ENCODE measurements at regions not wholly inside any gene's neighbourhood (a gene's known extent, or its start where the extent isn't known, plus 50 kb on each side); places are given as distances from the start of the nearest gene placed in this dataset.

DNA sequence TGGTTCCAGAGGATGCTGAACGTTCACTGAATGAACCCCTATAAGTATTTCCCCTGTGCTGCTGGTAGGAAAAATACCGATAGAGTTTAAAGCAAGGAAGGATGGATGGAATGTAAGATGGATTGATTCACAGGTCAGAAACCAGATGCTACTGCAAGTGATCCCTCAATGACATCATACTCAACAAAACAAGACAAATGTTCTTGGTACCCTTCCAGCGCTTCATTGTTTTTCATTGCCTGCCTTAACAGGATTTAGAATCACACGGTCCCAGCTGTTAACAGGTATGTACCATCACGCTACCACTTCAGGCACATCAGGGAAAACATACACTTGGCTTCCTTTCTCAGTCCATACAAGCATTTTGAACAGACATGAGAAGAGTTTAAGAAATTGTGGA is 118.1 kb upstream of the TLR3 start:
- no peak for DNase-seq (ENCODE audit: extremely low spot score, unreplicated experiment)
- Mint-ChIP-seq H3K36me3 (ENCODE audit: unreplicated experiment) (no peaks in the 10 kb centered on the region), H3K4me1 (ENCODE audit: unreplicated experiment) (peaks cover 4% of the 10 kb centered on the region), H3K4me3 (ENCODE audit: unreplicated experiment) (no peak overlapping the region), H3K27ac (ENCODE audit: unreplicated experiment) (no peak overlapping the region), H3K9me3 (ENCODE audit: unreplicated experiment) (no peaks in the 10 kb centered on the region), H3K27me3 (ENCODE audit: unreplicated experiment) (peaks cover 10% of the 10 kb centered on the region)
- TF ChIP-seq, protein P1, sequence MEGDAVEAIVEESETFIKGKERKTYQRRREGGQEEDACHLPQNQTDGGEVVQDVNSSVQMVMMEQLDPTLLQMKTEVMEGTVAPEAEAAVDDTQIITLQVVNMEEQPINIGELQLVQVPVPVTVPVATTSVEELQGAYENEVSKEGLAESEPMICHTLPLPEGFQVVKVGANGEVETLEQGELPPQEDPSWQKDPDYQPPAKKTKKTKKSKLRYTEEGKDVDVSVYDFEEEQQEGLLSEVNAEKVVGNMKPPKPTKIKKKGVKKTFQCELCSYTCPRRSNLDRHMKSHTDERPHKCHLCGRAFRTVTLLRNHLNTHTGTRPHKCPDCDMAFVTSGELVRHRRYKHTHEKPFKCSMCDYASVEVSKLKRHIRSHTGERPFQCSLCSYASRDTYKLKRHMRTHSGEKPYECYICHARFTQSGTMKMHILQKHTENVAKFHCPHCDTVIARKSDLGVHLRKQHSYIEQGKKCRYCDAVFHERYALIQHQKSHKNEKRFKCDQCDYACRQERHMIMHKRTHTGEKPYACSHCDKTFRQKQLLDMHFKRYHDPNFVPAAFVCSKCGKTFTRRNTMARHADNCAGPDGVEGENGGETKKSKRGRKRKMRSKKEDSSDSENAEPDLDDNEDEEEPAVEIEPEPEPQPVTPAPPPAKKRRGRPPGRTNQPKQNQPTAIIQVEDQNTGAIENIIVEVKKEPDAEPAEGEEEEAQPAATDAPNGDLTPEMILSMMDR (IDR thresholded peaks at IDR 0.05), result no peak

DNA sequence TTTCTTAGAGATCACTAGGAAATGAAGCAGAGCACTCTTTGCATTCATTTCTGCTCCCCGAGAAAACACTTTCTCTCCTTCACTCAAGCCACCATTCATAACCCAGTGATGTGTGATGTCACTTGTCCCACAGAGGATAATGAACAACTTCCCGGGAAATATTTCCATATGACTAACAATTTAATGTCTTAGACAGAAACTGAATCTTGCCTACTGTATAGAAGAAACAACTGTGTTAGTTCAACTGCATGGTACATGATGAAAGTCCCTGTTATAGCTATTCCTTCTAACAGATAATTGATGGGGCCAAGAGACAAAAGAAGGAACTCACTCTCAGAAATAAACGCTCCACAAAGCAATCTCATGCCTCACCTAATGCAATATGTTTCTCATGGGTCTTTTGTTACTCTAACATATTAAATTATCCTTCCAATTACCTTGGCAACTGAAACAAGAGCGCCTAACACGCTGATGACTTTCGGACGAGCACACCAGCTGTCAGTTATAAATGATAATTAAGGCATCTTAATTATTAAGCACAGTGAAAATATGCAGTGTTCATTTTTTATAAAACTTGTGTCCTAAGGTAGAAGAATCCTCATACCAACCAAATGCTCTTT is 113.7 kb upstream of the TLR3 start:
- DNase-seq (ENCODE audit: extremely low spot score, unreplicated experiment), result no peak
- TF ChIP-seq, protein P1 (IDR thresholded peaks at IDR 0.05), result no peak
- peaks cover 8% of the 10 kb centered on the region for H3K4me1 Mint-ChIP-seq (ENCODE audit: unreplicated experiment)
- no peak overlapping the region for H3K4me3 Mint-ChIP-seq (ENCODE audit: unreplicated experiment)
- peaks cover 17% of the 10 kb centered on the region for H3K27me3 Mint-ChIP-seq (ENCODE audit: unreplicated experiment)
- H3K27ac Mint-ChIP-seq (ENCODE audit: unreplicated experiment), result no peak overlapping the region
- peaks cover 9% of the 10 kb centered on the region for H3K9me3 Mint-ChIP-seq (ENCODE audit: unreplicated experiment)
- H3K36me3 Mint-ChIP-seq (ENCODE audit: unreplicated experiment), result no peaks in the 10 kb centered on the region

DNA sequence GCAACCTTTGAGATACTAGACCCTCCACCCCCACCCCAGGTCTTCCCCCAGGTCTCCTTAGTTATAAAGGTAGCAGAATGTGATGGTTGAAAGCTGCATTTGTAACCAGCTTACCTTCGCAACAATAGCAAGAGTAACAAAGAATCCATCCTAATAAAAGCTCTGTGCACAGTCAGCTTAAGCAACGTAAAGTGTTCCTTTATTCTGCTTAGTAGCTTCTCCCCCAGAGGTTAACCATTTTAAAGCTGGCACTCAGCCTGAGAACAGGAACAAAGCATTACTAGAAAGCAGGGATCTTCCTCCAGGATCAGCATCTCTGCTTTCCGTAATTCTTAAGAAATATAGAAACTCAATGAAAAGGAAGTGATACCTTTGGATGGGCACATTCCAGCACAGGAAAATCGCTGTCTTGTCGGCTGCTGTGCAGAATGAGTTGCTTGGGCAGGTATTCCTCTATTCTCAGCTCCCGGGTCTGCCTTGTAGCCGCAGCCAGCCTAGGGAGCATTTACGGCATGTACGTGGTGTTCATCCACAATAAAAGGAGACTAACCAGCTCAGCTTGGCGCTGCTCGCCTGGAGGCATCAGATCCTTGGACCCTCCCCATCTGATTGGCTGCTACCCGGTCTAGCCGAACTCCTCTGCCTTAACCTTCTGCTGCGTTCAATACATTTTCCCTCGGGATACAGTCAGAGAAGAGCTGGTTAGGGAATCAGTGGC is 113.0 kb upstream of the TLR3 start:
- Mint-ChIP-seq H3K4me1 (ENCODE audit: unreplicated experiment) (peaks cover 5% of the 10 kb centered on the region), H3K27ac (ENCODE audit: unreplicated experiment) (no peak overlapping the region), H3K36me3 (ENCODE audit: unreplicated experiment) (peaks cover 4% of the 10 kb centered on the region), H3K9me3 (ENCODE audit: unreplicated experiment) (peaks cover 9% of the 10 kb centered on the region), H3K4me3 (ENCODE audit: unreplicated experiment) (no peak overlapping the region), H3K27me3 (ENCODE audit: unreplicated experiment) (peaks cover 17% of the 10 kb centered on the region)
- TF ChIP-seq, protein P1 (IDR thresholded peaks at IDR 0.05), result no peak
- DNase-seq (ENCODE audit: extremely low spot score, unreplicated experiment), result no peak

DNA sequence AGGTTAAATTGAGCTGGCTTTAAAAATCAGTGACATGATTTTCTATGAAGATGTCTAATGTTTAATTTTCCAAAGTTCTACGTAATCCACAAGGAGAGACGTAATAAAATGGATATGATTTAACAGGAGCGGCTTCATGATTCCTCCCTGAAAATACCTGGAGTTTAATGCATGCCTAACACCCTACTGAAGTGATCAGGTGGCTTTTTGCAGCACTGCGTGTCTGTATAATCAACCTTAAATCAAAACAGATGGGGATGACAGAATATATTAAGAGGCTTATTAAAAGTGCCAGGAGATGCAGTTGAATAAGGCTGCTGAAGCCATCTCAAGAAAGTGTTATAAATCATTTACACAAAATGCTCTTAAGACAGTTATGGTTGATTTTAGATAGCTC is 112.4 kb upstream of the TLR3 start:
- peaks cover 17% of the 10 kb centered on the region for H3K27me3 Mint-ChIP-seq (ENCODE audit: unreplicated experiment)

More for the DNA sequence above, 112.4 kb upstream of the TLR3 start:
- Mint-ChIP-seq H3K27ac (ENCODE audit: unreplicated experiment) (no peak overlapping the region), H3K36me3 (ENCODE audit: unreplicated experiment) (peaks cover 4% of the 10 kb centered on the region), H3K4me1 (ENCODE audit: unreplicated experiment) (peaks cover 5% of the 10 kb centered on the region), H3K4me3 (ENCODE audit: unreplicated experiment) (no peak overlapping the region), H3K9me3 (ENCODE audit: unreplicated experiment) (peaks cover 9% of the 10 kb centered on the region)
- DNase-seq (ENCODE audit: extremely low spot score, unreplicated experiment), result no peak
- TF ChIP-seq, protein P1 (IDR thresholded peaks at IDR 0.05), result no peak
